NCI-H2227 treated with DMSO at 0.1 percent for 48 hours (cell line): ENCODE measurements at regions not wholly inside any gene's neighbourhood (a gene's known extent, or its start where the extent isn't known, plus 50 kb on each side); places are given as distances from the start of the nearest gene placed in this dataset.

Source experiments
- DNase-seq: peaks from one replicate; lab custom pipeline; 2025; lab: John Stamatoyannopoulos, UW

- peak; percentile 54 for DNase-seq
Observed at GRCh38 chr9:105064248-105065097, 136.5 kb upstream of the ABCA1 start.

- DNase-seq, result no peak
Observed at GRCh38 chr9:105065098-105066088, 137.4 kb upstream of the ABCA1 start.

- DNase-seq, result no peak
Observed at GRCh38 chr9:105066275-105066865, 138.4 kb upstream of the ABCA1 start.

- no peak for DNase-seq
Observed at GRCh38 chr9:105067895-105068580, 140.1 kb upstream of the ABCA1 start.

GRCh38 chr9:105069285-105069684, 141.3 kb upstream of the ABCA1 start:
- no peak for DNase-seq

- DNase-seq, result no peak
Observed at GRCh38 chr9:105069696-105070095, 141.7 kb upstream of the ABCA1 start.

GRCh38 chr9:105070176-105070575, 142.2 kb upstream of the ABCA1 start:
- no peak for DNase-seq

GRCh38 chr9:105072476-105072875, 144.5 kb upstream of the ABCA1 start:
- no peak for DNase-seq

- no peak for DNase-seq
Observed at GRCh38 chr9:105073147-105073546, 145.2 kb upstream of the ABCA1 start.

- no peak for DNase-seq
Observed at GRCh38 chr9:105074491-105074890, 146.5 kb upstream of the ABCA1 start.

- DNase-seq, result no peak
Observed at GRCh38 chr9:105076729-105077128, 148.8 kb upstream of the ABCA1 start.

GRCh38 chr9:105079457-105079856, 151.5 kb upstream of the ABCA1 start:
- DNase-seq, result no peak

GRCh38 chr9:105082843-105083242, 154.9 kb upstream of the ABCA1 start:
- DNase-seq, result no peak

GRCh38 chr9:105083256-105083655, 155.3 kb upstream of the ABCA1 start:
- no peak for DNase-seq

GRCh38 chr9:105087910-105088898, 156.2 kb upstream of the SLC44A1 start:
- DNase-seq, result no peak

GRCh38 chr9:105089874-105090273, 154.6 kb upstream of the SLC44A1 start:
- DNase-seq, result no peak

GRCh38 chr9:105091004-105091640, 153.3 kb upstream of the SLC44A1 start:
- DNase-seq, result no peak

- no peak for DNase-seq
Observed at GRCh38 chr9:105093685-105094084, 150.8 kb upstream of the SLC44A1 start.

- peak; percentile 87 for DNase-seq
Observed at GRCh38 chr9:105098370-105098769, 146.1 kb upstream of the SLC44A1 start.

- DNase-seq, result no peak
Observed at GRCh38 chr9:105103776-105104175, 140.7 kb upstream of the SLC44A1 start.
